GM12878 (cell line): ENCODE measurements at regions not wholly inside any gene's neighbourhood (a gene's known extent, or its start where the extent isn't known, plus 50 kb on each side); places are given as distances from the start of the nearest gene placed in this dataset.

Experiments
- ATAC-seq: fragments of 200-7000 bp; cut with Tn5 transposase; 3 replicates; pipeline ENCODE4 v1.9.1; 2020; ENCODE audit warnings: mild to moderate bottlenecking, moderate library complexity
- BruUV-seq: library from RNA; stranded (reverse); fragments of 400-500 nt; replicated peaks from 2 replicates; lab custom pipeline; 2021; lab: Mats Ljungman, UMichigan
- CTCF ChIA-PET: fragments of 300-600 bp; sonication (Branson Sonifier 250); formaldehyde crosslinking; extraction: SDS; loops from one replicate; lab custom pipeline; 2021; ENCODE audit warnings: inconsistent platforms; lab: Yijun Ruan, JAX
- POLR2A ChIA-PET: fragments of 350-600 bp; formaldehyde crosslinking; extraction: SDS; loops from one replicate; lab custom pipeline; 2021; ENCODE audit warnings: inconsistent platforms; lab: Charles Lee
- RAD21 ChIA-PET: fragments of 300-600 bp; sonication (Branson Sonifier 250); formaldehyde crosslinking; loops from one replicate; lab custom pipeline; 2023; ENCODE audit warnings: antibody characterized with exemption; ENCODE audit not compliant: unreplicated experiment; lab: Charles Lee
- SMC1A ChIA-PET: fragments of 300-600 bp; sonication (Branson Sonifier 250); formaldehyde crosslinking; loops from one replicate; lab custom pipeline; 2023; ENCODE audit not compliant: unreplicated experiment, uncharacterized antibody; lab: Charles Lee
- DNase-seq: peaks from one replicate; pipeline ENCODE4 v3.0.0-alpha.2; 2011; ENCODE audit warnings: low read depth, low spot score
- FAIRE-seq: peaks from 3 replicates; lab custom pipeline; 2011; peaks lifted over from hg19 to GRCh38; lab: Jason Lieb, UNC
- H2AFZ ChIP-seq: 2 replicates; pipeline ENCODE4 v1.6.0; 2011; ENCODE audit warnings: low read depth, low read length, control low read depth; ENCODE audit not compliant: control insufficient read depth
- H3K27ac ChIP-seq: 2 replicates; pipeline ENCODE4 v1.5.1; 2011; ENCODE audit warnings: control low read depth; ENCODE audit not compliant: control insufficient read depth, insufficient read depth
- H3K27me3 ChIP-seq, 2 experiments: replicated peaks in 1 of 2; 2 replicates each; pipeline versions ENCODE4 v1.6.0 to v1.6.1; 2011; ENCODE audit warnings: low read length in 1 of 2; ENCODE audit not compliant: control insufficient read depth in 2 of 2, insufficient read depth in 2 of 2
- H3K36me3 ChIP-seq, 2 experiments: 2 replicates each; pipeline ENCODE4 v1.5.1; 2011; ENCODE audit warnings: low read length in 1 of 2; ENCODE audit not compliant: control insufficient read depth in 2 of 2, insufficient read depth in 2 of 2
- H3K4me1 ChIP-seq: 2 replicates; pipeline ENCODE4 v1.6.1; 2011; ENCODE audit warnings: mild to moderate bottlenecking, low read length, moderate library complexity, mixed read lengths; ENCODE audit not compliant: control insufficient read depth, insufficient read depth
- H3K4me2 ChIP-seq: 2 replicates; pipeline ENCODE4 v1.6.0; 2011; ENCODE audit warnings: control low read depth; ENCODE audit not compliant: control insufficient read depth, insufficient read depth
- H3K4me3 ChIP-seq: fragments of 200-600 bp; sonication (generic); 2 replicates; pipeline ENCODE4 v1.5.1; 2016
- H3K79me2 ChIP-seq: 2 replicates; pipeline ENCODE4 v1.6.0; 2011; ENCODE audit warnings: low read length; ENCODE audit not compliant: control insufficient read depth, insufficient read depth
- H3K9ac ChIP-seq: 2 replicates; pipeline ENCODE4 v1.8.0; 2011; ENCODE audit warnings: low read length, control low read depth, mixed read lengths; ENCODE audit not compliant: control insufficient read depth, insufficient read depth
- H3K9me3 ChIP-seq: replicated peaks from 3 replicates; pipeline ENCODE4 v1.5.1; 2011; ENCODE audit warnings: mild to moderate bottlenecking, low read length; ENCODE audit not compliant: control insufficient read depth, insufficient read depth
- H4K20me1 ChIP-seq: 2 replicates; pipeline ENCODE4 v1.6.0; 2011; ENCODE audit not compliant: control insufficient read depth, insufficient read depth
- ATF3 ChIP-seq: IDR thresholded peaks from 2 replicates; pipeline ENCODE4 v1.6.1; 2011; ENCODE audit warnings: low read depth, mild to moderate bottlenecking, low read length, moderate library complexity, borderline replicate concordance; ENCODE audit errors: extremely low read depth
- HCFC1 ChIP-seq: fragments of 150-350 bp; IDR thresholded peaks from 2 replicates; pipeline ENCODE4 v1.6.1; 2014; ENCODE audit warnings: low read length
- JUNB ChIP-seq: IDR thresholded peaks from 2 replicates; pipeline ENCODE4 v1.6.1; 2016; ENCODE audit warnings: antibody characterized with exemption, mild to moderate bottlenecking
- MXI1 ChIP-seq: fragments of 150-350 bp; IDR thresholded peaks from 2 replicates; pipeline ENCODE4 v1.6.1; 2011; ENCODE audit warnings: low read depth, mild to moderate bottlenecking, inconsistent platforms, low read length, improper control_type of control experiment
- NBN ChIP-seq: fragments of 450-650 bp; IDR thresholded peaks from 2 replicates; pipeline ENCODE4 v1.6.1; 2016
- NFYB ChIP-seq: IDR thresholded peaks from 2 replicates; pipeline ENCODE4 v1.6.1; 2011; ENCODE audit warnings: low read depth, mild to moderate bottlenecking, low read length, improper control_type of control experiment, moderate library complexity; ENCODE audit not compliant: insufficient read depth
- NR2C2 ChIP-seq: IDR thresholded peaks from 2 replicates; pipeline ENCODE4 v1.6.1; 2011; ENCODE audit warnings: borderline replicate concordance, low read depth; ENCODE audit not compliant: control insufficient read depth, insufficient read length
- PRDM15 ChIP-seq: fragments of 450-650 bp; formaldehyde crosslinking; IDR thresholded peaks from 2 replicates; pipeline ENCODE4 v1.4.0; 2020; ENCODE audit warnings: mild to moderate bottlenecking, moderate library complexity
- RELB ChIP-seq: fragments of 450-650 bp; IDR thresholded peaks from 2 replicates; pipeline ENCODE4 v1.6.1; 2017; ENCODE audit warnings: low read depth, mild to moderate bottlenecking, moderate library complexity
- TCF12 ChIP-seq: IDR thresholded peaks from 2 replicates; pipeline ENCODE4 v1.6.1; 2011; ENCODE audit warnings: low read depth, mild to moderate bottlenecking, low read length
- WGBS: methylation state at CpG from one replicate; pipeline ENCODE4 v1.1.6; 2016; ENCODE audit warnings: low lambda C conversion rate; ENCODE audit not compliant: insufficient replicate concordance, insufficient coverage; ENCODE audit errors: missing lambda C conversion rate; 5-methylcytosine and 5-hydroxymethylcytosine counted together
- in situ Hi-C: fragments of 300-500 bp; cut with MboI; formaldehyde crosslinking; loops from 9 replicates; pipeline ENCODE4 v1.14.3; 2018; ENCODE audit warnings: mixed read lengths
- intact Hi-C: fragments of 100-400 bp; cut with micrococcal nuclease; formaldehyde crosslinking; loops from one replicate; pipeline ENCODE4 v1.14.2; 2022; ENCODE audit not compliant: unreplicated experiment

GRCh38 chr6:140043762-140044378, 669.4 kb upstream of the CITED2 start:
- H3K4me1 ChIP-seq: no peaks in the 10 kb centered on the region
- peak; percentile 25; the same call in 1 of the 2 replicates for TF ChIP-seq JUNB
- no peak for TF ChIP-seq MXI1
- TF ChIP-seq TCF12: no peak
- TF ChIP-seq NFYB: 0 out of 2 replicates have a peak, but pooled peaks have one; percentile 37
- no peak for TF ChIP-seq ATF3
- peak; percentile 68 for ATAC-seq
- no peaks in the 10 kb centered on the region for H4K20me1 ChIP-seq
- no peak overlapping the region for H3K4me2 ChIP-seq
- no peaks in the 10 kb centered on the region for H3K27me3 ChIP-seq
- DNase-seq: no peak
- BruUV-seq: no TSS peak
- WGBS: 21% methylated on average over 2 of the region's 2 CpGs
- H3K9ac ChIP-seq: no peak overlapping the region
- H3K4me3 ChIP-seq: no peak overlapping the region
- H3K9me3 ChIP-seq: no peaks in the 10 kb centered on the region
- H2AFZ ChIP-seq: no peak overlapping the region
- FAIRE-seq: no peak
- POLR2A ChIA-PET: interaction anchor here (0.5 to 1.1 kb wide), 3 partner anchors 172 to 655 kb away, joined by 3 to 13 read pairs (median 3); no protein-coding TSS in a partner anchor
- H3K79me2 ChIP-seq: no peaks in the 10 kb centered on the region
- SMC1A ChIA-PET: interaction anchor here (0.6 to 3.3 kb wide), 12 partner anchors 8 to 671 kb away, joined by 3 to 18 read pairs (median 4); no protein-coding TSS in a partner anchor
- CTCF ChIA-PET: interaction anchor here (0.6 to 1.4 kb wide), 3 partner anchors 12 to 669 kb away, joined by 3 read pairs; partner anchors contain the start of gene CITED2
- in situ Hi-C loops (no loop called here), intact Hi-C loops (no loop called here)
- RAD21 ChIA-PET: interaction anchor here (1.2 kb wide), 1 partner anchor 9 kb away, joined by 4 read pairs; no protein-coding TSS in a partner anchor
- H3K27ac ChIP-seq: no peak overlapping the region
- no peaks in the 10 kb centered on the region for H3K36me3 ChIP-seq

GRCh38 chr6:140043357-140043756, 668.9 kb upstream of the CITED2 start:
- Histone ChIP-seq H3K4me3 (no peak overlapping the region), H3K4me2 (no peak overlapping the region), H3K36me3 (no peaks in the 10 kb centered on the region), H3K9ac (no peak overlapping the region), H3K79me2 (no peaks in the 10 kb centered on the region), H3K9me3 (no peaks in the 10 kb centered on the region), H4K20me1 (no peaks in the 10 kb centered on the region), H2AFZ (no peak overlapping the region), H3K27ac (no peak overlapping the region), H3K4me1 (no peaks in the 10 kb centered on the region), H3K27me3 (no peaks in the 10 kb centered on the region)
- in situ Hi-C loops (no loop called here), intact Hi-C loops (no loop called here)
- POLR2A ChIA-PET: interaction anchor here (0.5 to 1.1 kb wide), 2 partner anchors 172 to 654 kb away, joined by 3 to 13 read pairs; no protein-coding TSS in a partner anchor
- 13% methylated on average over 1 of the region's 1 CpG for WGBS
- FAIRE-seq (no peak), ATAC-seq (no peak), DNase-seq (no peak)
- CTCF ChIA-PET: interaction anchor here (0.6 to 1.4 kb wide), 2 partner anchors 12 to 32 kb away, joined by 3 read pairs; no protein-coding TSS in a partner anchor
- SMC1A ChIA-PET: interaction anchor here (0.6 to 3.3 kb wide), 10 partner anchors 9 to 670 kb away, joined by 3 to 18 read pairs (median 4); no protein-coding TSS in a partner anchor
- RAD21 ChIA-PET: interaction anchor here (1.2 kb wide), 1 partner anchor 10 kb away, joined by 4 read pairs; no protein-coding TSS in a partner anchor
- BruUV-seq: no TSS peak
- TF ChIP-seq RELB (no peak), NR2C2 (no peak), NBN (no peak), HCFC1 (no peak), PRDM15 (CRISPR knock-in tag) (no peak)
